ENCODE measurements at regions not wholly inside any gene's neighbourhood (a gene's known extent, or its start where the extent isn't known, plus 50 kb on each side); places are given as distances from the start of the nearest gene placed in this dataset.
A peak's percentile ranks its signal among the peaks of the same experiment; 100 is the strongest.

DNA sequence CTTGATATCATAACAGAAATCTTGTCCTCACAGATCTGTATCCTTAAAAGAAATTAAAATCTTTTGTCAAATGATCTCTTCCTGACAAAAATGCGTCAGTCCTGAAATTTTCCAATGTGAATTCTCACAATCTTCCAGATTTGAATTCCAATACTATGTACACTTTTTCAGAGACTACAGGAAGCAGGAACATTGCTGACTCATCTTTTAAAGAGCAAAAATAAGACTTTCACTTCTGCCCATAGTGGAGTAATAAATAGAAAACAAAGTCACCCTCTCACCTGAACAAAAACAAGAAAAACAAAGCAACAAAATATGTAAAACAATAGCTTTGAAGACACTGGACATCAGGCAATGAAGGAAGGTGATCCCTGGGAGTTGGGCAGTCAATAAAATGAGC is 167.0 kb upstream of the IPO5 start:
- no peak for DNase-seq

DNA sequence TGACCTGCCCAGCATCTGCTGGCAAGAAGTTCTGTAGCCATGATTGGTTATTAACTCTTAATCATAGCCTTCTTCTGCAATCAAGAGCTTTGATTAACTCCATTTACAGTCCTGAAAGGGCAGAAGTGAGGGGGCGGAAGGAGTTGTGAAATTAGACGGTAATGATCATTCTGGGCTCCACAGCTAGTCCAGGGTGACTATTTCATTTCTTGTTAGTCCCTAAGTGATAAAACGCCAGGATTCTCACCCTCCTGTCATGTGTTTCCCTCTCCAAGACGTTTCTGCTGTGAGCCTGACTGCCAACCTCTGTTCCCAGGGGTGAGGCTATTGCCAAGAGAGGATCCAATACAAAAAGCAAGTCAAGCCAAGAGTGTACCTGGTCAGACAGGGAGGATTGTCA is 155.9 kb upstream of the IPO5 start:
- no peak for DNase-seq

DNA sequence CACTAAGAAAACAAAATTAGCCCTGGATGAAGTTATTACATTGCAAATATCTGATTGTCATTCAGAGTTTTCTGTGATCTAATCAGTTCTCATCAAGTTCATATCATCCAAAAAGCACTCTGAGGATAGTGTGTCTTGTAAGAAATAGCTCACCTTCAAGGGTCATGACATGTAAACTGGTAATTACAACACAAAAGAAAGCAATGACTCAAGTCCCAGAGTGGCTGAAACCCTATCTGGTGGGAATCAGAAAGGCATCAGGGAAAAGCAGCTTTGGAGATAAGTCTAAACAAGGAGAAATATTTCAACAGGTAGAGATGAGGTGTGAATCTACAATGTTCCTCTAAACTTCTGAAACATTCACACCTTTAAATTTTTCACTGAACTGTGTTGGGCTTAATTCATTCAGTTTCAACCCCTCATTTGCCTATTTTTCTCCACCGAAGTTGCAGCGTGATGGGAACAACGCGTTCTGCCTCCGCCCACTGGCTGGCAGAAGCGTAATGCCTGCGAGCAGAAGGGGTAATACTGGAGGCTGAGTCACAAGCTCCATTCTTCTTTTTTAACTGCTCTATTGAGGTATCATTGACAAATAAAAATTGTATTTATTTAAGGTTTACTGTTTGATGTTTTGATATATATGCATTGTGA is 155.2 kb upstream of the IPO5 start:
- DNase-seq, result peak in 5 of 51 donors; percentile 1 to 40 (median 10)

DNA sequence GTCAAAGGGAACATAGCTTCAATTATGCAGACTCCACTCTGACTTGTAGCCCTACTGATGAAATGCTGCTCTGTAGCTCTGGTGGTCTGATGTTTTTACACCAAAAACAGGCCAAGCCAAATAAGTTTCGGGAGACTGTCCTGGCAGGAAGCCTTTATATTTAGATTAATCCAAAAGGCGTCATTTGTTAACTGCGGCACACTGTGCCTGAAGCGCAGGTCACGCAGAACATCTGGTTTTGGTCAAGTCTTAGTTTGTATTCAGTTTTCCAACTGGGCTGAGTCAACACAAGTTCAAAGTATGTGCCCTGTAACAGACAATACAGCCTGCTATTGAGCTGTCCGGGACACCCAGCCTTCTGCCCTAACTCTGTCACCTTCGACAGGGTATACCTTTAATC is 154.6 kb upstream of the IPO5 start:
- no peak for DNase-seq

DNA sequence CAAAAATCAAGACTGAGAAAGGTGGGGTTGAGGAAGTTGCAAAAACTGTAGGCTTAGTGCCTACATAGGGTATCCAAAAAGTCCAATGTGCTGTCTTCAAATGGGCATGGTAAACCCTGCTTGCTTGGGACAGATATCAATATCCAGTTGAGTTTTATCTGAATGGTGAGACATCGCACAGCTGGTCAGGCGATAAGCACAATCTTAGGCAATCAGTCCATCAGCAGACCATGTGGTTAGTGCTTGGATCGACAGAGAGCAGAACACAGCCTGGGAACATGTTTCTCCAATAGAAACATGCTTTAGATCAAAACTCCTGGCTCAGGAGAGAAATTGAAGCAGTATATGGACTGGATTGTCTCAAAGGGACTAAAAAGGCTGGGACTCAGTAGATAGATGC is 151.3 kb upstream of the IPO5 start:
- no peak for DNase-seq

DNA sequence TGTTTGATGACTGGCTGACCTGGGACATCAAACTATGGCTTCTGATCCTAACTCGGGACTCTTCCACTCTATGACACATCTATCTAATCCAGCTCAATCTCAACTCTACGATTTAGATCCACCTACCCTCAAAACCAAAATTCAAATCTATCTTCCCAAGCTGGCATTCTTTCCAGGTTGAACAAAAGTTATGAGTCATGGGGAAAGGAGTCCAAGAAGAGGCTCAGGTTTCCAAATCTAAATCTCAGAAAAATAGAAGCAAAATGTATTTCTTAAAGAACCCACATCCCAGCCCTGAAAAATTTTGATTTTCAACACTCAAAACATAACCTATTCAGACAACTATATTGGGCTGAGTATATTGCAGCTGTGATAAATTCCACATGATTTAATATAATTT is 143.9 kb upstream of the IPO5 start:
- no peak for DNase-seq

DNA sequence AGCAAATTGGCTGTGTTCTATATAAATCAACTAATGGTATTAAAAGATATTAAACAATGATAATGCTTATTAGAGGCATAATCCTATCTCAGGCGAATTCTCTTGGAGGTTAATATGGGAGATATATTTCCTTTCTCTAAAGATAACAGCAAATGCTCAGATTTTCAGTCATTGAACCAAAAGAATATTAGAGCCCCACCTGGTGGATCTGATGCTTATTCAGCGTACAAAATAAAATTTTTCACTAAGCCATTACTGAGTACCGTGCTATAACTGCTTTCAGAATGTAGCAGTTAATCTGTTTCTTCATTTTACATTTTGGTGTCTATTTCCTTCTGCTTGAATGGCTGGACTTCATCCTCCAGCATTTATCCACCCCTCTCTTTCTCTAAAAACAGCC is 143.3 kb upstream of the IPO5 start:
- DNase-seq, result peak in 2 of 51 donors; percentile 0 to 36

DNA sequence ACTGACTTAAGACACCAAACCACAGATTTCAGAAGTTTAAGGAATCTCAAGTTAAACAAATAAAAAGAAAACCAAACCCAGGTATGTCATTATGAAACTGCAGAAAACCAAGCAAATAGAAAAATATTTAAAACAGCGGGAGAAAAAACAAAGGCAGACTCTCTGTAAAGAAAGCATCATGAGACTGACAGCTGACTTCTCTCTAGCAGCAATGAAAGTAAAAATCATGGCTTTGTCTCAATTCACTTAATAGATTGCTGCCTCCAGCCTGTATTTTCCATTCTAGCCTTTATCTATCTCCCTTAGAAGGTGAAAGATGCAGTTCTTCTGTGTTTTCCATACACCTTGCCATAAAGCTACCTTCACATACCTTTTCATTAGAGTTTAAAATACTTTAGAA is 131.1 kb upstream of the IPO5 start:
- DNase-seq, result no peak

DNA sequence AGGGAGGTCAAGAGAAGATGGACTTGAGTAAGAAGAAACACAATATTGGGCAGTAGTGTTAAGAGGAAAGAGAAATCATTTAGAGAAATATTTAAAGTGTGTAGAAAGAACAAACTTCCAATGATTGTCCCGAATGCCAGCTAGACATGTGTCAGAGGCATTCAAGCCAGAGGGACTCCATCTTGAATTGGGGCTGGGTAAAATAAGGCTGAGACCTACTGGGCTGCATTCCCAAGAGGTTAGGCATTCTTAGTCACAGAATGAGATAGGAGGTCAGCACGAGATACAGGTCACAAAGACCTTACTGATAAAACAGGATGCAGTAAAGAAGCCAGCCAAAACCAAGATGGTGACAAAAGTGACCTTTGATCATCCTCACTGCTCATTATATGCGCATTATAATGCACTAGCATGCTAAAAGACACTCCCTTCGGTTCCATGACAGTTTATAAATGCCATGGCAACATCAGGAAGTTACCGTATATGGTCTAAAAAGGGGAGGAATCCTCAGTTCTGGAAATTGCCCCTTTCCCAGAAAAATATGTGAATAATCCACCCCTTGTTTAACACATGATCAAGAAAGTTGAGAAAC is 127.0 kb upstream of the IPO5 start:
- no peak for DNase-seq

DNA sequence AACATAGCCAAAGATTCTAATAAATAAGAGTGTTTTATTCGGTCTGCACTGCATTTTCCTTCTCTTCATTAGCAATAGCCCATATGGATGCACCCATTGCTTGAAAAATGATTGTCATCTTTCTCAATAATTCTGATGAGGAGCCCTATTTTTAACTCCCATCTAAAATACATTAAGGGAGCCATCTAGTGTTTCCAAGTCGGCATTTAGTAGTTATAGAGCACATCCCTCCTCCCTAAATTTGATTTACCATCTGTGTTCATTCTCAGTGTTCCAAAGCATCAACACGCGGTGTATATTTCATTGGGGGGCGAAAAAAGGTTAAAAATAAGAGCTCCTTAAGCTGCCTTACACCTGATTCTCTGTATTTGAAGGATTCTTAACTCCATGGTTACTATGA is 119.2 kb upstream of the IPO5 start:
- no peak for DNase-seq

DNA sequence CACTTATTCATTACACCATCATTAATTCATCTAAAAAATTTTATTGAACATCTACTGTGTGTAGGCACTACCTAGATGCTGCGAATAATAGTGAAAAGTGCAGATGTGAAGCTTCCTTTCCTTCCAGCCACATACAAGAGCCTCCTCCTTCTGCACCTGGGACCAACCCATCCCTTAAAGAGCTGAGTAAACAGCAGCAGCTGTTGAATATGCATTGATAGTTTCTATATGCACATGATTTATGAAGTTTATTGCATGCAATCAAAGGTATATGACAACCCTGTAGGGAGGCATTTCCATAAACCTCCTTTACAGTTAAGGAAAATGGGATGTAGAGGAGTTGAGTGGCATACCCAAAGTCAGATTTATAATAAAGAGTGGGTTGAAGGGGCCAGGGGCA is 110.3 kb upstream of the IPO5 start:
- DNase-seq, result no peak

DNA sequence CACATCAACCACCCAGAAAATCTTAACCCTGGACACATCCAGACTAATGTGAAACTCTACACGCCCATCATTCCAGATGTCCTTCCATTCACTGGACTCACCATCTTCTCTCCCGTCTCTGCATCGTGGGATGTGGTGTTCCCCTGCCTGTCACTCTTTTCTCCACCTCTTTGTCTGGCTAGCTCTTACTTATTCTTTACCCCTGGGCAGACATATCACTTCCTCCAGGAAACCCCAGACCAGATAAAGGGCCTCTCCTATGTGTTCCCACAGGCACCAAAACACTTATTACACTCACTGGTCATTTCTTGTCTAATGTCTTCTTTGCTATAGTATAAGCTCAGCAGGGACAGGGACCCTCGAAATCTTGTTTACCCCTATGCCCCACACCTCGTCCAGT is 109.3 kb upstream of the IPO5 start:
- DNase-seq, result no peak

DNA sequence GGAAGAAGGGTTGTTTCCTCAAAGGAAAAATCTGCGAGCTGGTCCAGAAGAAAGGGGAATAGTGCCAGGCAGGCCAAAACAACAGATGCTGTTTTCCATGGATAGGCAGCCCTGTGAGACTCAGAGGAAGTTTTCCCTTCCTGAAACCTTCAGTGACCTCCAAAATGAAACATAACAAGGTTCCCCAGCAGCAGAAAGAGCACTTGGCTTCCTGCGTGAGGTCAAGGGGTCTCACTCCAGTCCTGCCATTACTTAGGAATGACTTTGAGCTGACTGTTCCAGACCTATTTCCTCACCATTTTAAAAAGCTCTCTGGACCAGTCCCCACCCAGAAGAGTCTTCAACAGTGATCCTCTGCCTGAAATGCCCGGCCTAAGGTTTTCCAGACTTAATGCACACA is 104.6 kb upstream of the IPO5 start:
- DNase-seq, result no peak

DNA sequence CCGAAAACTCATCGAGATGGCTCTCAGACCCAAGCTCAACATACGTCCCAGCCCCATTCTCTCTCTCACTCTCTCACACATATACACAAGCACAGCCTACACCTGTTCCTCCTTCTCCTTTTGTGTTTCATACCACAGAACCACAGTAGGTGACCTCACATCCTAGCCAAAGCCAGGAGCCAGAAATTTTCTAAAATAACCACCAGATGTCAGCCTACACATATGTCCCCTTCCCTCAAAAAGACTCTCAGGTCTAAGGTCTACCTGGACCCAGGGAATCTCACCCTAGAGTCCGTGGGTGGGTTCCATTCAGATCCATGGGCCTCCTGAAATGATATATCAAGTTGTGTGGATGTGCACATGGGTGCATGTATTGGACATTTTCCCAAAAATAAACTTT is 104.2 kb upstream of the IPO5 start:
- DNase-seq, result no peak

DNA sequence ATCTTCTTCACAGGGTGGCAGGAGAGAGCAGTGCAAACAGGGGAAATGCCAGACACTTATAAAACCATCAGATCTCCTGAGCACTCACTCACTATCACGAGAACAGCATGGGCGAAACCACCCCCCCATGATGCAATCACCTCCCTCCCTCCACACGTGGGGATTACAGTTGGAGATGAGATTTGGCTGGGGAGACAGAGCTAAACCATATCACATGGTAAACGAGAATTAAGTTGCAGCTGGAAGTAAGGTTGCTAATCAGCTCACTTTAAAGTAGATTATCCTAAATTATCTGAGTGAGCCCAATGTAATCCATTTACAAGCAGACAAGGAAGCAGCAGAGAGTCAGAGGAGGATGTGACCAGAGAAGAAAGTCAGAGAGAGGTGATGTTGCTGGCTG is 102.2 kb upstream of the IPO5 start:
- no peak for DNase-seq

DNA sequence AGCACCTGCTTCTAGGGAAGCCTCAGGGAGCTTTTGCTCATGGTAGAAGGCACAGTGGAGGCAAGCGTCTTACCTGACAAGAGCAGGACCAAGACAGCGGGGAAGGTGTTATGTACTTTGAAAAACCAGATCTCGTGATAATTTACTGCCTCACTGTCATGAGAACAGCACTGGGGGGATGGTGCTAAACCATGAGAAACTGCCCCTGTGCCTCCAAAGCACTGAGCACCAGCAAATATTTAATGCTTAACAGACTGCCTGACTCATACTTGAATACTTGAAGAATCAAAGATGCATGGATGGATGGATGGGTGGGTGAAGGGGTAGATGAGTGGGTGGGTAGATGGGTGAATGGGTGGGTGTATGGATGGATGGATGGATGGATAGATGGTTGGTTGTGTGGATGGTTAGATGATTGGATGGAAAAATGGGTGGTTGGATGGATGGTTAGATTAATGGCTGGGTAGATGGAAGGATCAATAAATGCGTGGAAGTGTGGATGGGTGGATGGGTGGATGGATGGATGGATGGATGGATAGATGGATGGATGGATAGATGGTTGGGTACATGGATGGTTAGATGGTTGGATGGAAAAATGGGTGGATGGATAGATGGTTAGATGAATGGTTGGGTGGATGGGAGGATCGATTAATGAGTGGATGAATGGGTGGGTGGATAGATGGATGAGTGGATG is 101.1 kb upstream of the IPO5 start:
- DNase-seq, result no peak

DNA sequence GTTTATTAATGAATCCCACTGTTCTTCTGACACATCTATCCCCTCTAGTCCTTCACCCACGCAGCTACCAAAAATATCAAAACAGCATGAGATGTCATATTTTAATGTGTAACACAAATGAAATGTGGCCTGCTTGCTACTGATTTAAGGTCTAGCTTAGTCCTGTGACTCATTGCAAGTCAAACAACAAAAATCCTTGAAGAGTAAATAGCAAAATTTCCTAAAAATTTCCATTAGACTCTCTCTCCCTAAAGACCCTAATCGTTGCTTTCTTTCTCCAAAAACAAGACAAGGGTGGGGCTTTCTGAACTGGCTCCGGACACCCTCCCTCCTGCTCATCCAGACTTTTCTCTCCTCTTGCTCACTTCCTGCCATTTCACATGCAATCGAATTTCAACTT is 99.9 kb upstream of the IPO5 start:
- DNase-seq, result no peak

DNA sequence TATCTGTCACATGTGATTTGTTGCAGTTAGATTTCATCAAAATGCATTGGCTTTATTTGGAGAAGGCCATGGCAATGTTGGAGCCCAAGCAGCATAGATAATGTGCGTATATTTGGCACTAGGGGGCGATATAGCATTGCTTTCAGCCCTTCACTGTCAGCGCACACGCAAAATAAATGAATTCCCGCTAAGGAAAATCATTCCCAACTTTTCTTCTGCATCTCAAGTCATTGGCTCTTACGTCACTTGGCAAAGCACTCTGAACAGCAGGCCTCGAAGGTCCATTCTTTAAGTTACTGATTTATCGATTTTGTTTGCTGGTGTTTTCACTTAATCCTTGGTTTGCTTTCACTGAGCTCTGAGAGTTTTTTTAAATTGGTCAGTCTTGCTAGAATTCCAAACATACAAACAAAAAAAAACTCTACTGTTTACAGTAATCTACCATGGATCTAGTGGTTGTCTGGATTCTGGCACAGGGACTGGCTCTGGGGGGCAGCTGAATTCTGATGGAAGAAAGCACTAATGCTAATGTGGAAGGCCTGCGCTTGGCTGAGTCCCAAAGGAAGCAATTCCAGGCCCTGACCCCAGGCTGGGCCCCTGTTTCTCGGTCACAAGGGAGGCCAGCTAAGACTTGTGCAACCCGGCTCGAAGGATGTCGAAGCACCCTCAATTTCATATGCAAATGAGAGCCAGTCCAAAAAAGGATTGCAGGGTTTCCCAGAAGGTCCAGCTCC is 97.7 kb upstream of the IPO5 start:
- DNase-seq, result peak in 32 of 51 donors; percentile 1 to 50 (median 18)

DNA sequence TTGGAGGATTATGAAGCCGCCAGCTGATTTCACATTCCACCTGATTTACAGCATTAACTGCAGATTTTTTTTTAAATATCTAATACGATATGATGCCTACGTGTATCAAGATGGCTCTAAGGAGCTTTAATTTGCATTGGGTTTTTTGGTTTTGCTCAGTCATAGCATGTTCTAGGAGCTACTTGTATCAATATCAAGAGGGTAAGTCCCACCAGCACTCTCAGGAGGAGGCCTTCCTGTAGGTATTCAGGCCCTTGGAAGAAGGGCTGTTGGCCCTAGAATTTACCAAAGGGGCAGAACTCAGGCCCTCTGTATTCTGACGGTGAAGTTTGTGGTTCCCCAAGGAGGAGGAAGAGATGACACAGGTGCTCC is 97.2 kb upstream of the IPO5 start:
- DNase-seq, result no peak

DNA sequence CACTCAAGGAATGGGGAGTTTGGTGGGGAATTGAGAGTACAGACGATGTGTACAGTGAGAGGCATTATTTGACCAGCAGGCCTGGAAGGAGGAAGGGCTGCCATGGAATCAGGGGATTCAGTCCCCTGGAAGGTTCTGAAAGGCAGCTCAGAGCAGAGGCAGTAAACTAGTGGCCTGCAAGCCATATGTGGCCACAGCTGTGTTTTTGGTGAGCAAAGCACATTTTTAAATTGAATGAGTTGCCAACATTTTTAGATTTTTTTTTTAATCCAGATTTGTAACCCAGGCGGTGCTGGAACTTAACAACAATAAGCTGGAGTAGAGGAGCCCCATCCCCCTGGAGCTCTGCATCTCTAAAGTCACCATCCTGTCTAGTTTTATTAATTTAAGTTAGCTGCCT is 95.3 kb upstream of the IPO5 start:
- no peak for DNase-seq

DNA sequence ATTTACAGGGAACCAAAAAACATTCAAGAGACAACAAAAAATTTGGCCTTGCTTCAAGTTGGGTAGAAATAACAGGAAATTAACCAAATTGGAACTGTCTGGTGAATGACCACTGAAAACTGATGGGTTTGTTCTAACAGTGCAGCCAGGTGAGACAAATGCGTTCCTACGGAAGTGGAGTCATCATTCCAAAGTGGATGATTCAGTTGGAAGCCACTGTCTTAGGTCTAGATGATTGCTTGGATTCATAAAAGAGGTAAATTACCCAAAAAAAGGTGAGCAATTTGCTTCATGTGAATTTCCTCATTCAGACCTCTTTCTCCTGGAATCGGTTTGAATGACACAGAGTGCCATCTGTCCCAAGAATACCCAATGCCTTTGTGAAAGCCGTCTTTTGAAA is 87.1 kb upstream of the IPO5 start:
- DNase-seq, result no peak

DNA sequence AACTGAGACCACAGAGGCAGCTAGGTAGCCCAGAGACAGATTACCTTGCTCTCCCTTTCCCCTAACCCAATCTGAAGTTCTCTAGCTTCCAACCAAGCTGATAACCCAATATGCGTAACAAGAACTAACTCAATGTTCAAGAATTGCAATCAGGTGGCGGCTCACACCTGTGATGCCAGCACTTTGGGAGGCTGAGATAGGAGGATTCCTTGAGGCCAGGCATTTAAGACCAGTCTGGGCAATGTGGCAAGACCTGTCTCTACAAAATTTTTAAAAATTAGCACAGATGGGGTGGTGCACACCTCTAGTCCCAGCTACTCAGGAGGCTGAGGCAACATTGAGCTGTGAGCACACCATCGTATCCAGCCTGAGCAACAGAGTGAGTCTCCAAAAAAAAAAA is 86.7 kb upstream of the IPO5 start:
- DNase-seq, result no peak

DNA sequence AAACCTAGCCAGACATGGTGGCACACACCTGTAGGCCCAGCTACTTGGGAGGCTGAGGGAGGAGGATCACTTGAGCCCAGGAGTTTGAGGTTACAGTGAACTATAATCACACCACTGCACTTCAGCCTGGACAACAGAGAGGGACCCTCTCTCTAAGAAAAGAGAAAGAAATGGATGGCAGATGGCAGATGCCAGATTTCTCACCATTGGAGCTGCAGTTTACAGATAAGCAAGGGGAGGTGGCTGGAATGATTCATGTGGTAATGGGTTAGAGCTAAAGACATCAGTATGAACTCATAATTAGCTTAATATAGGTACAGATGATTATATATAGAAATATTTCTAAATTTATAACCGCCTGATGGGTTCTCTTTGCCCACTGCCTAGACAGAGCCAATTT is 80.1 kb upstream of the IPO5 start:
- DNase-seq, result no peak

Data from hypothalamus (tissue), 51 donors.